Neural crest cell (in vitro differentiated cells): ENCODE measurements at regions not wholly inside any gene's neighbourhood (a gene's known extent, or its start where the extent isn't known, plus 50 kb on each side); places are given as distances from the start of the nearest gene placed in this dataset.
A peak's percentile ranks its signal among the peaks of the same experiment; 100 is the strongest.

Source experiments
- DNase-seq: peaks from one replicate; pipeline ENCODE4 v3.0.0; 2021; ENCODE audit warnings: low read depth, mixed read lengths, low spot score
- H3K27ac Mint-ChIP-seq: one replicate; pipeline ENCODE4 v1.8.0; 2021; ENCODE audit warnings: mild to moderate bottlenecking, mixed read lengths; ENCODE audit not compliant: unreplicated experiment
- H3K27me3 Mint-ChIP-seq: 2 replicates; pipeline ENCODE4 v1.8.0; 2021; ENCODE audit warnings: low read depth, mild to moderate bottlenecking, mixed read lengths
- H3K36me3 Mint-ChIP-seq: 2 replicates; pipeline ENCODE4 v1.8.0; 2021; ENCODE audit warnings: low read depth, mild to moderate bottlenecking, mixed read lengths
- H3K4me1 Mint-ChIP-seq: 2 replicates; pipeline ENCODE4 v1.8.0; 2021; ENCODE audit warnings: mixed read lengths
- H3K4me3 Mint-ChIP-seq: one replicate; pipeline ENCODE4 v1.8.0; 2021; ENCODE audit warnings: mild to moderate bottlenecking, mixed read lengths
- H3K9me3 Mint-ChIP-seq: 2 replicates; pipeline ENCODE4 v1.8.0; 2021; ENCODE audit warnings: mixed read lengths
- CTCF ChIP-seq: fragments of 200-600 bp; sonication (generic); conservative IDR thresholded peaks from 2 replicates; pipeline ENCODE4 v1.5.0; 2021; ENCODE audit warnings: antibody characterized with exemption, mild to moderate bottlenecking

GRCh38 chr5:124365361-124365801, 381.1 kb downstream of the ZNF608 start:
- peaks cover 10% of the 10 kb centered on the region for H3K4me1 Mint-ChIP-seq
- no peak overlapping the region for H3K4me3 Mint-ChIP-seq
- no peak for DNase-seq
- H3K36me3 Mint-ChIP-seq, result peaks cover 13% of the 10 kb centered on the region
- no peak for TF ChIP-seq CTCF
- peaks cover 21% of the 10 kb centered on the region for H3K9me3 Mint-ChIP-seq
- no peaks in the 10 kb centered on the region for H3K27me3 Mint-ChIP-seq
- H3K27ac Mint-ChIP-seq, result peak overlapping the region; percentile 31

- no peak for TF ChIP-seq CTCF
- Mint-ChIP-seq H3K27ac (no peak overlapping the region), H3K4me3 (no peak overlapping the region), H3K9me3 (peaks cover 29% of the 10 kb centered on the region), H3K27me3 (no peaks in the 10 kb centered on the region), H3K4me1 (no peaks in the 10 kb centered on the region), H3K36me3 (peaks cover 24% of the 10 kb centered on the region)
- DNase-seq, result no peak
Observed at GRCh38 chr5:124355928-124356327, 390.5 kb downstream of the ZNF608 start.

GRCh38 chr5:124353016-124353415, 393.4 kb downstream of the ZNF608 start:
- Mint-ChIP-seq H3K27me3 (no peaks in the 10 kb centered on the region), H3K27ac (no peak overlapping the region), H3K9me3 (peaks cover 25% of the 10 kb centered on the region), H3K4me3 (no peak overlapping the region), H3K36me3 (peaks cover 15% of the 10 kb centered on the region), H3K4me1 (peaks cover 5% of the 10 kb centered on the region)
- no peak for DNase-seq
- TF ChIP-seq CTCF, result no peak

- Mint-ChIP-seq H3K27ac (no peak overlapping the region), H3K4me1 (peaks cover 5% of the 10 kb centered on the region), H3K27me3 (no peaks in the 10 kb centered on the region), H3K36me3 (peaks cover 14% of the 10 kb centered on the region), H3K9me3 (peaks cover 25% of the 10 kb centered on the region), H3K4me3 (no peak overlapping the region)
- DNase-seq, result no peak
- no peak for TF ChIP-seq CTCF
Observed at GRCh38 chr5:124352312-124352711, 394.1 kb downstream of the ZNF608 start.

GRCh38 chr5:124349931-124350330, 396.5 kb downstream of the ZNF608 start:
- DNase-seq, result no peak
- no peak overlapping the region for H3K4me3 Mint-ChIP-seq
- H3K4me1 Mint-ChIP-seq, result peaks cover 12% of the 10 kb centered on the region
- no peaks in the 10 kb centered on the region for H3K27me3 Mint-ChIP-seq
- peaks cover 8% of the 10 kb centered on the region for H3K36me3 Mint-ChIP-seq
- H3K9me3 Mint-ChIP-seq, result peaks cover 19% of the 10 kb centered on the region
- H3K27ac Mint-ChIP-seq, result no peak overlapping the region
- TF ChIP-seq CTCF, result no peak

- H3K4me1 Mint-ChIP-seq, result peaks cover 11% of the 10 kb centered on the region
- peak overlapping the region; percentile 9 for H3K27ac Mint-ChIP-seq
- peaks cover 3% of the 10 kb centered on the region for H3K36me3 Mint-ChIP-seq
- no peak for DNase-seq
- no peaks in the 10 kb centered on the region for H3K9me3 Mint-ChIP-seq
- H3K4me3 Mint-ChIP-seq, result no peak overlapping the region
- no peak for TF ChIP-seq CTCF
- no peaks in the 10 kb centered on the region for H3K27me3 Mint-ChIP-seq
Observed at GRCh38 chr5:124343451-124343867, 403.0 kb downstream of the ZNF608 start.
